Keratinocyte (primary cell): ENCODE measurements at regions not wholly inside any gene's neighbourhood (a gene's known extent, or its start where the extent isn't known, plus 50 kb on each side); places are given as distances from the start of the nearest gene placed in this dataset.

Source experiments
- CTCF ChIP-seq, 3 experiments: IDR thresholded peaks in 1 of 3; conservative IDR thresholded peaks in 1 of 3; optimal IDR thresholded peaks in 1 of 3; 2 replicates in 2 of 3; 3 replicates in 1 of 3; pipeline versions ENCODE3 to v1.5.1; 2011; ENCODE audit warnings: low read length in 3 of 3, mild to moderate bottlenecking in 3 of 3, moderate library complexity in 2 of 3, control low read depth in 1 of 3, inconsistent platforms in 1 of 3; ENCODE audit not compliant: insufficient read depth in 2 of 3; ENCODE audit errors: extremely low read depth in 1 of 3
- EZH2 ChIP-seq: IDR thresholded peaks from one replicate; pipeline ENCODE4 v1.6.1; 2012; ENCODE audit warnings: inconsistent platforms, mild to moderate bottlenecking, low read length, moderate library complexity

- TF ChIP-seq CTCF (optimal IDR thresholded peaks at IDR 0.05 in 1 of 3, IDR thresholded peaks at IDR 0.05 in 1 of 3, conservative IDR thresholded peaks at IDR 0.05 in 1 of 3; ENCODE audit: extremely low read depth in 1 of 3, insufficient read depth in 2 of 3, low read length in 3 of 3) = no peak
- no peak for TF ChIP-seq EZH2
Measured at GRCh38 chr1:238649200-238649599, 737.2 kb upstream of the CHRM3 start.
